GM23338 (cell line): ENCODE measurements at regions not wholly inside any gene's neighbourhood (a gene's known extent, or its start where the extent isn't known, plus 50 kb on each side); places are given as distances from the start of the nearest gene placed in this dataset.

Experiments used
- ATAC-seq: fragments of 200-7000 bp; cut with Tn5 transposase; 3 replicates; pipeline ENCODE4 v1.9.1; 2020
- DNase-seq: peaks from one replicate; pipeline ENCODE4 v3.0.0-alpha.2; 2015; ENCODE audit warnings: low spot score
- H2AFZ ChIP-seq: fragments of 200-600 bp; sonication (generic); 2 replicates; pipeline ENCODE4 v1.8.0; 2016; ENCODE audit warnings: antibody characterized with exemption, mild to moderate bottlenecking, moderate library complexity
- H3F3A ChIP-seq: fragments of 200-600 bp; sonication (generic); replicated peaks from 2 replicates; pipeline ENCODE4 v1.8.0; 2017; ENCODE audit warnings: antibody characterized with exemption, mixed run types, low read depth
- H3K27ac ChIP-seq: fragments of 200-600 bp; sonication (generic); 2 replicates; pipeline ENCODE4 v1.6.1; 2016; ENCODE audit warnings: low read depth
- H3K27me3 ChIP-seq: fragments of 200-600 bp; sonication (generic); 2 replicates; pipeline ENCODE4 v1.8.0; 2016; ENCODE audit warnings: mild to moderate bottlenecking, mixed run types, moderate library complexity; ENCODE audit not compliant: insufficient read depth
- H3K36me3 ChIP-seq: fragments of 200-600 bp; sonication (generic); 2 replicates; pipeline ENCODE4 v1.8.0; 2016; ENCODE audit warnings: mild to moderate bottlenecking; ENCODE audit not compliant: insufficient read depth
- H3K4me1 ChIP-seq: fragments of 200-600 bp; sonication (generic); 2 replicates; pipeline ENCODE4 v1.8.0; 2016; ENCODE audit warnings: mild to moderate bottlenecking, moderate library complexity; ENCODE audit not compliant: insufficient read depth
- H3K4me2 ChIP-seq: fragments of 200-600 bp; sonication (generic); 2 replicates; pipeline ENCODE4 v1.7.1; 2017; ENCODE audit warnings: mixed run types
- H3K4me3 ChIP-seq: fragments of 200-600 bp; sonication (generic); 2 replicates; pipeline ENCODE4 v1.6.1; 2016; ENCODE audit warnings: mixed run types
- H3K79me2 ChIP-seq: fragments of 200-600 bp; sonication (generic); replicated peaks from 2 replicates; pipeline ENCODE4 v1.8.0; 2017; ENCODE audit warnings: mild to moderate bottlenecking; ENCODE audit not compliant: insufficient read depth
- H3K9me2 ChIP-seq: fragments of 200-600 bp; sonication (generic); 2 replicates; pipeline ENCODE4 v1.8.0; 2017; ENCODE audit not compliant: insufficient read depth
- H4K20me1 ChIP-seq: fragments of 200-600 bp; sonication (generic); replicated peaks from 2 replicates; pipeline ENCODE4 v1.8.0; 2017; ENCODE audit warnings: mild to moderate bottlenecking; ENCODE audit not compliant: insufficient read depth
- H3K27ac Mint-ChIP-seq: 2 replicates; pipeline ENCODE4 v1.8.0; 2020; ENCODE audit warnings: inconsistent platforms, mild to moderate bottlenecking, moderate library complexity, mixed read lengths
- H3K27me3 Mint-ChIP-seq: 3 replicates; pipeline ENCODE4 v1.8.0; 2022; ENCODE audit warnings: low read depth, mild to moderate bottlenecking, moderate library complexity, mixed read lengths, inconsistent platforms; ENCODE audit not compliant: insufficient read depth, poor library complexity
- H3K36me3 Mint-ChIP-seq: 3 replicates; pipeline ENCODE4 v1.8.0; 2021; ENCODE audit warnings: low read depth, mild to moderate bottlenecking, inconsistent platforms, moderate library complexity, mixed read lengths
- H3K4me1 Mint-ChIP-seq: 3 replicates; pipeline ENCODE4 v1.8.0; 2020; ENCODE audit warnings: mild to moderate bottlenecking, inconsistent platforms, mixed read lengths
- H3K4me3 Mint-ChIP-seq: 3 replicates; pipeline ENCODE4 v1.8.0; 2021; ENCODE audit warnings: moderate library complexity, mild to moderate bottlenecking, inconsistent platforms, mixed read lengths
- H3K9me3 Mint-ChIP-seq: 3 replicates; pipeline ENCODE4 v1.8.0; 2020; ENCODE audit warnings: moderate library complexity, mild to moderate bottlenecking, inconsistent platforms, mixed read lengths
- EZH2 ChIP-seq: fragments of 200-600 bp; sonication (generic); IDR thresholded peaks from one replicate; pipeline ENCODE4 v1.8.0; 2017; ENCODE audit warnings: antibody characterized with exemption, mild to moderate bottlenecking, low read depth; ENCODE audit not compliant: unreplicated experiment
- EZH2phosphoT487 ChIP-seq: fragments of 200-600 bp; sonication (generic); IDR thresholded peaks from one replicate; pipeline ENCODE4 v1.8.1; 2018; ENCODE audit warnings: antibody characterized with exemption; ENCODE audit not compliant: unreplicated experiment
- JUNB ChIP-seq: IDR thresholded peaks from one replicate; pipeline ENCODE4 v1.6.1; 2016; ENCODE audit warnings: antibody characterized with exemption; ENCODE audit not compliant: unreplicated experiment
- NANOG ChIP-seq: IDR thresholded peaks from 2 replicates; pipeline ENCODE4 v1.6.1; 2016; ENCODE audit warnings: antibody characterized with exemption, borderline replicate concordance
- POLR2AphosphoS5 ChIP-seq: IDR thresholded peaks from 2 replicates; pipeline ENCODE4 v1.6.1; 2016; ENCODE audit warnings: antibody characterized with exemption, low read depth
- STAT1 ChIP-seq: IDR thresholded peaks from one replicate; pipeline ENCODE4 v1.6.1; 2016; ENCODE audit warnings: antibody characterized with exemption; ENCODE audit not compliant: unreplicated experiment
- ZNF114 ChIP-seq: fragments of 250-450 bp; sonication (Bioruptor Pico); IDR thresholded peaks from 2 replicates; pipeline ENCODE4 v1.5.0; 2020; ENCODE audit warnings: mild to moderate bottlenecking, moderate library complexity
- ZNF331 ChIP-seq: fragments of 250-450 bp; sonication (Bioruptor Pico); IDR thresholded peaks from 2 replicates; pipeline ENCODE4 v1.5.0; 2020; ENCODE audit warnings: low read depth, mild to moderate bottlenecking, moderate library complexity
- TF ChIP-seq, protein P1 (sequence below): fragments of 250-450 bp; sonication (Bioruptor Pico); IDR thresholded peaks from 2 replicates; pipeline ENCODE4 v1.5.0; 2020; ENCODE audit warnings: mild to moderate bottlenecking, moderate library complexity

DNA sequence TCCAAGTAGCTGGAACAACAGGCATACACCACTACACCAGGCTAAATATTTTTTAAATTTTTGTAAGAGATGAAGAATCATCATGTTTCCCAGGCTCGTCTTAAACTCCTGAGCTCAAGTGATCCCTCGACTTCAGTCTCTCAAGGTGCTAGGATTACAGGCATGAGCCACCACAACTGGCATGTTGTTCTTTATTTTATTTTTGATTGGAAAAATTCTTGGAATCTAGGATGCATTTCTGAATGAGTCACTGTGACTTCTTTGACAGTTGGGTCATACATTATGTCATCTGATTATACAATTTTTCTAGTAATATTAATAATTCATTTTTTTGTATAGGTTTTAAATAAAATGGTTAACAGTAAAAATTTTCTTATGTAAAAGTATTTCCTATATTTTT, 870.2 kb downstream of the SI start (continued):
- TF ChIP-seq, protein P1, sequence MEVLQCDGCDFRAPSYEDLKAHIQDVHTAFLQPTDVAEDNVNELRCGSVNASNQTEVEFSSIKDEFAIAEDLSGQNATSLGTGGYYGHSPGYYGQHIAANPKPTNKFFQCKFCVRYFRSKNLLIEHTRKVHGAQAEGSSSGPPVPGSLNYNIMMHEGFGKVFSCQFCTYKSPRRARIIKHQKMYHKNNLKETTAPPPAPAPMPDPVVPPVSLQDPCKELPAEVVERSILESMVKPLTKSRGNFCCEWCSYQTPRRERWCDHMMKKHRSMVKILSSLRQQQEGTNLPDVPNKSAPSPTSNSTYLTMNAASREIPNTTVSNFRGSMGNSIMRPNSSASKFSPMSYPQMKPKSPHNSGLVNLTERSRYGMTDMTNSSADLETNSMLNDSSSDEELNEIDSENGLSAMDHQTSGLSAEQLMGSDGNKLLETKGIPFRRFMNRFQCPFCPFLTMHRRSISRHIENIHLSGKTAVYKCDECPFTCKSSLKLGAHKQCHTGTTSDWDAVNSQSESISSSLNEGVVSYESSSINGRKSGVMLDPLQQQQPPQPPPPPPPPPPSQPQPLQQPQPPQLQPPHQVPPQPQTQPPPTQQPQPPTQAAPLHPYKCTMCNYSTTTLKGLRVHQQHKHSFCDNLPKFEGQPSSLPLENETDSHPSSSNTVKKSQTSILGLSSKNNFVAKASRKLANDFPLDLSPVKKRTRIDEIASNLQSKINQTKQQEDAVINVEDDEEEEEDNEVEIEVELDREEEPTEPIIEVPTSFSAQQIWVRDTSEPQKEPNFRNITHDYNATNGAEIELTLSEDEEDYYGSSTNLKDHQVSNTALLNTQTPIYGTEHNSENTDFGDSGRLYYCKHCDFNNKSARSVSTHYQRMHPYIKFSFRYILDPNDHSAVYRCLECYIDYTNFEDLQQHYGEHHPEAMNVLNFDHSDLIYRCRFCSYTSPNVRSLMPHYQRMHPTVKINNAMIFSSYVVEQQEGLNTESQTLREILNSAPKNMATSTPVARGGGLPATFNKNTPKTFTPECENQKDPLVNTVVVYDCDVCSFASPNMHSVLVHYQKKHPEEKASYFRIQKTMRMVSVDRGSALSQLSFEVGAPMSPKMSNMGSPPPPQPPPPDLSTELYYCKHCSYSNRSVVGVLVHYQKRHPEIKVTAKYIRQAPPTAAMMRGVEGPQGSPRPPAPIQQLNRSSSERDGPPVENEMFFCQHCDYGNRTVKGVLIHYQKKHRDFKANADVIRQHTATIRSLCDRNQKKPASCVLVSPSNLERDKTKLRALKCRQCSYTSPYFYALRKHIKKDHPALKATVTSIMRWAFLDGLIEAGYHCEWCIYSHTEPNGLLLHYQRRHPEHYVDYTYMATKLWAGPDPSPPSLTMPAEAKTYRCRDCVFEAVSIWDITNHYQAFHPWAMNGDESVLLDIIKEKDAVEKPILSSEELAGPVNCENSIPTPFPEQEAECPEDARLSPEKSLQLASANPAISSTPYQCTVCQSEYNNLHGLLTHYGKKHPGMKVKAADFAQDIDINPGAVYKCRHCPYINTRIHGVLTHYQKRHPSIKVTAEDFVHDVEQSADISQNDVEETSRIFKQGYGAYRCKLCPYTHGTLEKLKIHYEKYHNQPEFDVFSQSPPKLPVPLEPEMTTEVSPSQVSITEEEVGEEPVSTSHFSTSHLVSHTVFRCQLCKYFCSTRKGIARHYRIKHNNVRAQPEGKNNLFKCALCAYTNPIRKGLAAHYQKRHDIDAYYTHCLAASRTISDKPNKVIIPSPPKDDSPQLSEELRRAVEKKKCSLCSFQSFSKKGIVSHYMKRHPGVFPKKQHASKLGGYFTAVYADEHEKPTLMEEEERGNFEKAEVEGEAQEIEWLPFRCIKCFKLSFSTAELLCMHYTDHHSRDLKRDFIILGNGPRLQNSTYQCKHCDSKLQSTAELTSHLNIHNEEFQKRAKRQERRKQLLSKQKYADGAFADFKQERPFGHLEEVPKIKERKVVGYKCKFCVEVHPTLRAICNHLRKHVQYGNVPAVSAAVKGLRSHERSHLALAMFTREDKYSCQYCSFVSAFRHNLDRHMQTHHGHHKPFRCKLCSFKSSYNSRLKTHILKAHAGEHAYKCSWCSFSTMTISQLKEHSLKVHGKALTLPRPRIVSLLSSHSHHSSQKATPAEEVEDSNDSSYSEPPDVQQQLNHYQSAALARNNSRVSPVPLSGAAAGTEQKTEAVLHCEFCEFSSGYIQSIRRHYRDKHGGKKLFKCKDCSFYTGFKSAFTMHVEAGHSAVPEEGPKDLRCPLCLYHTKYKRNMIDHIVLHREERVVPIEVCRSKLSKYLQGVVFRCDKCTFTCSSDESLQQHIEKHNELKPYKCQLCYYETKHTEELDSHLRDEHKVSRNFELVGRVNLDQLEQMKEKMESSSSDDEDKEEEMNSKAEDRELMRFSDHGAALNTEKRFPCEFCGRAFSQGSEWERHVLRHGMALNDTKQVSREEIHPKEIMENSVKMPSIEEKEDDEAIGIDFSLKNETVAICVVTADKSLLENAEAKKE: no peak
- no peak for TF ChIP-seq EZH2phosphoT487
- TF ChIP-seq JUNB: no peak
- TF ChIP-seq ZNF114 (CRISPR knock-in tag): no peak
- TF ChIP-seq POLR2AphosphoS5: no peak
- TF ChIP-seq ZNF331 (CRISPR knock-in tag): no peak

DNA sequence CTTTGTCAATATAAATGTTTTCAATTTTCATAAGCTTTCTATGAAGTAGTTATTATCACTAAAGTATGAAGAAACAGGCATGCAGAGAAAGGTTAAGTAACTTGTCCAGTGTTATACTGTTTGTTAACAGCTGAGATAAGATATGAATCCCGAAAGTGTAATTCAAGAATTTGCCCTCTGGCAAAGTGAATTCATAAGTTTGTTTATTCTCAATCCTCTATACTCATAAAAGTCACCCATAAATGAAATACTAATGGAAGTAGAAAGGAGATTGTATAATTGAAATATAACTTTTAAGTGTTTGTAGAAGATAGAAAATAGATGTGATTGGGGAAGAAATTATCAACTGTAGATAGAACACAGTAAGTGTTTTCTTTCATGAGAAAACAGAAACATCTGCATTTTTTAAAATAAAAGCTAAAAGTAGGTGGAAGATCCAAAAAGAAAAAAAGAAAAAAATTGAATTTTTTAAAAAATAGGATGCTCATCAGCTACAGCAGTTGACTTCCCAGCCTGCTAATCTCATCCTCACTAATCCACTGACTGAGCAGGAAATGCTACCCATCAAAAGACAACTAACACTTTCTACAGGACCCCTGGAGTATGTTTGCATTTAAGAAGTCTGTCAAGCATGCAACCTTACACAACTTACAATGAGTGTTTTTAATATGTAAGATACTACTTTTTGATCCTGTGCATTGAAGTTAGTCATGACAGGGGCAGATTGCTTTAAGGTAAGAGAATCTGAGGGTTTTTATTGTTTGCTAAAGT, 878.1 kb downstream of the SI start:
- no peaks in the 10 kb centered on the region for H4K20me1 ChIP-seq
- peaks cover 8% of the 10 kb centered on the region; the same call in 2 of the 3 replicates for H3K4me1 Mint-ChIP-seq
- H3K79me2 ChIP-seq: no peaks in the 10 kb centered on the region
- no peaks in the 10 kb centered on the region for H3K4me1 ChIP-seq
- no peak overlapping the region for H3K4me3 Mint-ChIP-seq
- H3K9me2 ChIP-seq: no peaks in the 10 kb centered on the region
- no peaks in the 10 kb centered on the region for H3K27me3 Mint-ChIP-seq
- no peaks in the 10 kb centered on the region for H3F3A ChIP-seq
- H3K27ac Mint-ChIP-seq: no peak overlapping the region
- no peaks in the 10 kb centered on the region for H3K9me3 Mint-ChIP-seq
- H3K36me3 Mint-ChIP-seq: no peaks in the 10 kb centered on the region
- no peak overlapping the region for H3K27ac ChIP-seq
- H2AFZ ChIP-seq: no peak overlapping the region
- no peaks in the 10 kb centered on the region for H3K36me3 ChIP-seq
- H3K4me2 ChIP-seq: no peak overlapping the region
- no peaks in the 10 kb centered on the region for H3K27me3 ChIP-seq
- peak; percentile 6 for DNase-seq
- ATAC-seq: no peak
- H3K4me3 ChIP-seq: no peak overlapping the region
- TF ChIP-seq EZH2 (no peak), STAT1 (no peak), POLR2AphosphoS5 (no peak), ZNF114 (CRISPR knock-in tag) (no peak), NANOG (no peak), EZH2phosphoT487 (no peak)
- TF ChIP-seq, protein P1: no peak
